ENCODE measurements at regions not wholly inside any gene's neighbourhood (a gene's known extent, or its start where the extent isn't known, plus 50 kb on each side); places are given as distances from the start of the nearest gene placed in this dataset.
A peak's percentile ranks its signal among the peaks of the same experiment; 100 is the strongest.

DNA sequence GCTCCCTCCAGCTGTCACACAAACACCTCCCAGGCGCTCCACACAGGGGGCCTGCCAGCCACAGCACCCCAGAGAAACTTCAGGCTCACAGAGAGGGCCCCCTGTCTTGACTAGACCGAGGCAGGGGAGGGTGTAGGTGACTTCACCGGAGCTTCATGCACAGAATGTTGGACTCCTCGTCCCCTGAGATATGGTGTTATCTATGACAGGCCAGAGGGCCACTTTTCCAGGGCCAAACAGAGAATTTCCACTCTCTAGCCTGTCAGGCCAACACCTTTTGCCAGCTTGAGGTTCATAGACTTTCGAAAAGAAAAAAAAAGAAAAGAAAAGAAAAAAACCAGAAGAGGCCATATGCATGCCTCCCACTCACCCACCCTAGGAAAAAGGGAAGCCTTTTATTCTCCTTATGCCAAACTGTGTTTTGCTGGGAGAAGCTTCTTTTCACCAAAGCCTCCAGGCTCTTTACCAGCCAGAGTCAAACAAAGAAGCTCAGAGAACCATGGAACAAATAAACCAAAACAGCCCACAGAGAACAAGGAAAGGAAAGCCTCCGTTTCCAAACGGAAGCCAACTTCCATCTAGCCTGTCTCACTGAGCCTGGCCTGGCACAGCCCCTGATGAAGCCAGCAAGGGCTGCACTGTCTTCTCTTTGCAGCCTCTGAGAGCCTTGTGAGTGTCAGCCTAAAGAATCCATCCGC lies 313.2 kb upstream of the JARID2 start:
- DNase-seq, result no peak

DNA sequence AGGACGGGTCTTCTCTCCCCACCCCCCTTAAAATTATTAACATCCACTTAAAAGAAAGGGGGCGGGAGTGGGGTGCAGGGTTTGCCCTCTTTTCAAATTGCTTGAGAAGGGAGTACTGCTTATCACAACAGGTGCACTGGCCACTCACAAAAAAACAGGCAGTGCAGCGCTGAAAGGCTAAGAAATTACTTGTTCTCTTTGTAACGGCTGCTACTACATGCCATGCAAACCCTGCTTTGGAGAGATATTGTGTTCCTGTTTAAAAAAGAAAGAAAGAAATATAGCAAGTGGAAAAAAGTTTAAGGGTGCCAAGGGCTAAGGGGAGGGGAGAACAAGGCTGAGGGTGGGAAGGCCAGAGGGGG lies 312.7 kb upstream of the JARID2 start:
- DNase-seq, result no peak

DNA sequence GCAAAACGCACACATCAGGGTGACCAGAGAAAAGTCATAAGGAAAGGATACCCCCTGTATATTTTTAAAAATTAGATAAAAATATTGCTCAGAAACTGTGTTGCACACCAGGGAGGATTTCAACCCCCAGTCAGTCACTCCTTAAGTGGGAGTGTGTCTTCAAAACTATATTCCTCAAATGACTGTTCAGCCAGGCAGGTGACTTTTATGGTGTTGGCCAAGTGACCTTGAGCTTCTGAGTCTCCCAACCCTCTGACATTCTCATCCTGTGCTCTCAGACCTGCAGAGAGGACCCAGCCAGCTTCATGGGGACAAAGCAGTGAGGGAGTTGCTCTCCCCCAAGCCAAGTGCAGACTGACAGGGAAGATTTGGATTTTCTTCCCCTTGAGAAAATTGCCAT lies 311.9 kb upstream of the JARID2 start:
- no peak for DNase-seq

DNA sequence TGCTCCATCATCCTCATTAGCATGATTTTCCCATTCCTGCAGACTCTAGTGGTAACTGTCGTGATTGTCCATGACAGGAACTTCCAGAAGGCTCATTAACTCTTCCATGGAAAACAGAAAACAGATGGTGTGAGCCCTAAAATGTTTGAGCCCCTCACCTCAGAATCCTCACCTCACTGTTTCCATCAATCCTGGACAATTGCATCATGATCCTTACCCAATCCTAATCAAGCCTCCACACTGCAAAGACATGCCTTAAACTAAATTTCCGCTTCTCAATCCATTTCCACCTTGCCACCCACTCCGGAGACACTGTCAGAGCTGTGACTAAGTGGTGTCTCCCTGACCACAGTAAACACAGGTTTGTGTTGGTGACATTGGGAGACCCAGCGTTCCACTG lies 311.0 kb upstream of the JARID2 start:
- no peak for DNase-seq

DNA sequence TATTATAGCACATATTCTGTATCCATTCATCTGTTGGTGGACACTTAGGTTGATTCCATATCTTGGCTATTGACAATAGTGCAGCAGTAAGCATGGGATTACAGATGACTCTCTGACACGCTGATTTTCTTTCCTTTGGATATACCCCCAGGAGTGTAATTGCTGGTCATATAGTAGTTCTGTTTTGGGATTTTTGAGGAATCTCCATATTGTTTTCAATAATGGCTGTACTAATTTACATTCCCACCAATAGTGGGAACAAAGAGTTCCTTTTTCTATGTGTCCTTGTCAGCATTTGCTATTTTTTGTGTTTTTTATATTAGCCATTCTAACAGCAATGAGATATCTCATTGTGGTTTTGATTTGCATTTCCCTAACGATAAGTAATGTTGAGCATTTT lies 309.0 kb upstream of the JARID2 start:
- DNase-seq, result no peak

DNA sequence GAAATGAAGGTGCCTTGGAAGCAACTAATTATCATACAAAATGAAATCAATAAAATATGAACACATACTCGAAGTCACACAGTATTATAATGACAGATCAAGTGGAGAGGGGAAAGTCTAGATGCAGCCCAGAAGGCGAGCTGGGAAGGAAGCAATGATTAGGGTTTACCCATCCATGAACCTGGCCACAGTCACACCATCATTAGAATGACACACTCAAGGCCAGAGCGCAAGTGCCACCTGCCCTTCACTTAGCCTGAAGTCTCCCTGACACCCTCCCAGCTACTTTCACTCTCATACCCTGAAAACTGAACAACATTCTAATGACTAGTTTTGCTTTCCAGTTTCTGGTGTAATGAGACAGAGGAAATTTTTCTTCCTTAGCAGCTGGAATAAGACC lies 302.8 kb upstream of the JARID2 start:
- no peak for DNase-seq

DNA sequence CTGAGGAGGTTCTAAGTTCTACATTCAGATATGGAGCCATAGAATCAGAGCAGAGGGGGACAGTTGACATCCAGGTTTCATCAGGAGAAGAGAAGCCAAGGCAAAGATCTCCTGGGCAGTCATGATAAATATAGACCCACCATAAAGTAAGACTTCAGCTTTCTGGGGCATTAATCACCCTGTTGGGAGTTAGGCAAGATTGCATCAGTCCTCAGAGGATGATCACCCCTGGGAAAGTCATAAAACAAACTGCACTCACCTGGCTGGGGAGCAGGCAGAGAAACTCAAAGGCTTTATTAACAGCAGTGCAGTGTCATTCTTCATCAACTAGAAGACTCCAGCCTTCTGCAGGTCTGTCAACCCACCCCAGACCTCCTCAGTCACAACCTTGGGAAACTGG lies 301.3 kb upstream of the JARID2 start:
- DNase-seq, result no peak

DNA sequence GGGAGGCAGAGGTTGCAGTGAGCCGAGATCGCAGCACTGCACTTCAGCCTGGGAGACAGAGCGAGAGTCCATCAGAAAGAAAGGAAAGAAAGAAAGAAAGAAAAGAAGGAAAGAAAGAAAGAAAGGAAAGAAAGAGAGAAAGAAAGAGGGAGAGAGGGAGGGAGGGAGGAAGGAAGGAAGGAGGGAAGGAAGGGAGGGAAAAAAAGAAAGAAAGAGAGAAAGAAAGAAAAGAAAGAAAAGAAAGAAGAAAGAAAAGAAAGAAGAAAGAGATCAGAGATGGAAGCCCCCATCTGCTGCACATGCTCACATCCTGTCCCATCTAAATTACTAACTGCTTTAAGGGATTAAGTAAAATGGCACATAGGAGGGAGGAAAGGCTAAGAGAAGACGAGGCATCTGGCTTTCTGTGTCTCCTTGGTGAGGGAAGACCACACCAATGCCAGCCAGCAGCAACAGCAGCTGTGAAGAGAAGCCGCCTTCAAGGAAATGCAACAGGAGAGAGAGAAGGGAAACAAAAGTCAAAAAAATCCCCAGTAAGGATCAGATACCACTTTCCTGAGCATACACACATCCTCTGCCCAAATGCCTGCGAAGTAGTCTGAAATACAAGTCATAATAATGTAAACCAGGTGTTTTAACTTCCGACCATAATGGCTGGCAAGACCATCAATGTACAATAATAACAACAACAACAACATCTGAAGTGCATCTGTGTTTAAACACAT lies 300.2 kb upstream of the JARID2 start:
- DNase-seq, result no peak

DNA sequence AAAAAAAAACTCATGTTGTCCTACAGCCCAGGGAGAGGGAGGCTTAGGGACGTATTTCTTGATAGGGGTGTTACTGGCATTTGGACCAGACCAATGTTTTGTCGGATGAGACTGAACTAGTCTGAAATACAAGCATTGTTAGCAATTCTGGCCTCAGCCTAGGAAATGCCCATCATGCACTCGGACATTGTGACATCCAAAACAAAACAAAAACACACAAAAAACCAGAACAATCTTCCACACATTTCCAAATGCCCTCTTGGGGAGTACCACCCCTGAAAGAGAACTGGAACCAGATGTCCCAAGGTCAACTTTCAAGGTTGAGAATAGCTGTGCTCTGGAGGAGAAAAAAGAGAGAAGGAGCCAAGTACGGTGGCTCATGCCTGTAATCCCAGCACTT lies 299.1 kb upstream of the JARID2 start:
- DNase-seq, result no peak

DNA sequence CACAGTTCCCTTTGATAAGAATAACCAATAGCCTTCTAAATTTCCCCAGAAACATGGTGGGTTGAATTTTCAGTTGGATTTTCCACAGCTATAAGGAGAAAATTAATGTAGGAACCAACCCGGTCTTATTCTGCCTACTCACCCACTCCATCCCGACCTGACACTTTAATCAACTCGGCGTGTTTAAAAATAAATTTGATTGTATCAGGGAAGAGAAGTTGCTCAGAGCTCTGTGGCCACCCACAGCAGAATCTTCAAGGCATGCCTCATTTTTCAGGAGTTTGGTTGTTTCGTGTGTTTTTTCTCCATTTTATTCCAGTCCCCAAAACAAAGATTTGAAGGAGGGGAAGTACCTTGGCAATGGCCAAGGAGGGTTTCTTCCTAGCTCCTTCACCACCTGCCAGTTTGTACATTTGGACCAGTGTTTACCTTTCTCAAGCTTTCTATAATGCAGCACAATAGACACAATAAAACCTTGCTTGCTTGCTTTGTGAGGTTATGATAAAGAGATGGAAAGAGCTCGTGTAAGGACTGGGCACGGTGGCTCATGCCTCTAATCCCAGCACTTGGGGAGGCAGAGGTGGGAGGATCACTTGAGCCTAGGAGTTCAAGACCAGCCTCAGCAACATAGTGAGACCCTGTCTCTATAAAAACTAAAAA lies 297.2 kb upstream of the JARID2 start:
- peak; percentile 15 for DNase-seq

DNA sequence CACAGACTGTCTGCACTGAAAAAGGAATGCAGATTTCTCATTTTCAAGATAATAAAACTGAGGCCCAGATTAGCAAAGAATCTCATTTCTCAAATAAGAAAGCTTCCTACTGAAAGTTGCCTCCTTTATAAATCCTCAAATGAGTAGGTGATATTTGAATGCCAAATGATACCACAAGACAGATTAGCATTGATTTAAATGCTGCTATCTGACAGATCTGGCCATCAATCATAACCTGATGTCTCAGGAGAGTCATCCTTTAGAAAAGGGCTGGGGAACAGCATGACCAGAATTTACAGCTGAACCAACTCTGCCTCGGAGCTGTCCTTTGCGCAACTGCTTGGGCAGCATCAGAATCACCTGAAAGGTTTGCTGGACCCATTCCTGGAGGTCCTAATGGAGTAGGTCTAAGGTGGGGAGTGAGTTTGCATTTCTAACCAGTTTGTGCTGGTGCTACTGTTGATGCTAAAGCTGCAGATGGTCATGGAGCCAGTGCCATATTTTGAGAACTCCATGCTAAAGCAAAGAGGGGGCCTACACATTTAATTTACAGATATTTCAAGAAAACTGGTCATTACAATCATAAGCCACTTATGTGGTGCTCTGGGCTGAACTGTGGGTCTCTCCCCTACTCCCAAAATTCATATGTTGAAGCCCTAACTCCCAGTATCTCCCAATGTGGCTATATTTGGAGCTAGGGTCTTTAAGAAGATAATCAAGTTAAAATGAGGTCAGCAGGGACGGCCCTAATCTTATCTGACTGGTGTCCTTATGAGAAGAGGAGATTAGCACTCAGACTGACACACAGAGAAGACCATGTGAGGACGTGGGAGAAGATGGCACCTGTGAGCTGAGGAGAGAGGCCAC lies 295.5 kb upstream of the JARID2 start:
- no peak for DNase-seq

DNA sequence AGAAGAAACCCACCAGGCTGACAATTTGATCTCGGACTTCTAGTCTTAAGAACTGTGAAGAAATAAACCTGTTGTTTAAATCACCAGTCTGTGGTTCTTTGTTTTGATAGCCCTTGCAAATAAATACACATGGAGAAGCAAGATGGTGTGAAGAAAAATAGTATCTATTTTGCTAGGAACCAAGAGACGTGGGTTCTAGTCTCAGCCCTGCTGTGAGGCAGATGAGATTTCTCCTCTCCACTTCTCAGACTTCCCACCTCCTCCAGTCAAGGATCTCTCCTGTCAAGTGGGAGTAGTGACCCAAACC lies 294.9 kb upstream of the JARID2 start:
- DNase-seq, result no peak

DNA sequence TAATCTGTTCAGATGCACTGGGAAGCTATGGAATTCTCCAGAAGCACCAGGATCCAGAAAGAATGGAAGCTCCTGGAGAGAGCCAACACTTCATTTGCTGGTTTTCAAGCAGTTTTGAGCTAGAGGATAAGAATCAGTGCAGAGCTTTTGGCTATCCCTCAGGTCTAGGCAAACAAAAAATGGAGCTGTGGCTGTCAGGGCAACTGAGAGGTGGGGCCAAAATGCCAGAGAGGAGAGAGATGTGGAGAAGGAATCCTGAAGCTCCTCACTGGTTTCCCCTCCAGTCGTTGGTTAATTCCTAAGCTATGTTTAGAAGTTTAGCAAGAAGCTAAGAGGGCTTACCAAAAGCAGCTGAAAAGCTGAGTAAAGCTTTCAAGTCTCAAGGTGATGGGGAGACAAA lies 294.2 kb upstream of the JARID2 start:
- DNase-seq, result no peak

DNA sequence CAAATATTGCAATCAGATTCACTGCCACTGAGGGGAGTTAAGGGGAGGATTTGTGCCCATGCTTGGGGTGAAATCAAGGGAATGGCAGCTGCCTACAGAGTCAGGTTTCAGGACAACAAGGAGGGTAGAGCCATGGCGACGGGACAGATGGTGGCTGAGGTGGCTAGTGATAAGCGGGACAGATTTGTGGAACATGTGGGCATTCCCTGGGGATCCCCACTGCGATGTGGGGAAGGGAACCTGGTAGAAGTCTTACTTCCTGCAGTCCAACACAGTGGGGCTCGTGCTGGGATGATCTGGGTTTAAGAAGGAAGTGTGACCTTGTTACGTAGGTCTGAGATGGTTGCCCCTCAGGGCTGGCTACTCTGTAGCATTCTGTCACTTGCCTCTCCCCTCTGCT lies 292.0 kb upstream of the JARID2 start:
- no peak for DNase-seq

DNA sequence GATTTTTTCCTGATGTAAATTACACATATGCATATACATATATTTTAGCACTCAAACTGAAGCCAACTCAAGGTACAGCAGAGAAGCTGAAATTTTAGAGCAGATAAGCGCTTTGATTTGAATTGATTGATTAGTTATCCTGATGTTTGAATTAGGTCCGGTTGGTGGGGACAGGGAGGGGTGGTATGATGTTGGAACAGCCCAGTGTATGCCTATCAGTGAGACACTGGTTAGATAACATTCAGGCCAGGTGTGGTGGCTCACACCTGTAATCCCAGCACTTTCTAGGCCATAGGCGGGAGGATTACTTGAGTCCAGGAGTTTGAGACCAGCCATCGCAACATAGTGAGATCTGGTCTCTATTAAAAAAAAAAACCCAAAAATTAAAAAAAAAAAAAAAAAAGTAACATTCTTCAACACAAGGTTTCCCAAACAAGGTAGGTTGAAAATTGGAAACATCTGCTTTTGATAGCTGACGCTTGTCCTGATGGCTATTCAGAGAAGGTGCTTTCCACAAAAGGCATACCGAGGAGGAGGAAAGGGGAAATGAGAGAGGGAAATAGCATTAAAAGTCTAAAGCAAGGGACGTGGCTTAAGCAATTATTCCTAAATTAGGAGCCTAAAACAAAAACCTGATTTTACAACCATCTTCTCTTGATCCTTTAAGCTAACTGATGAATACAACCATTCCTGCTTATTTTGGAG lies 288.4 kb upstream of the JARID2 start:
- DNase-seq, result no peak

DNA sequence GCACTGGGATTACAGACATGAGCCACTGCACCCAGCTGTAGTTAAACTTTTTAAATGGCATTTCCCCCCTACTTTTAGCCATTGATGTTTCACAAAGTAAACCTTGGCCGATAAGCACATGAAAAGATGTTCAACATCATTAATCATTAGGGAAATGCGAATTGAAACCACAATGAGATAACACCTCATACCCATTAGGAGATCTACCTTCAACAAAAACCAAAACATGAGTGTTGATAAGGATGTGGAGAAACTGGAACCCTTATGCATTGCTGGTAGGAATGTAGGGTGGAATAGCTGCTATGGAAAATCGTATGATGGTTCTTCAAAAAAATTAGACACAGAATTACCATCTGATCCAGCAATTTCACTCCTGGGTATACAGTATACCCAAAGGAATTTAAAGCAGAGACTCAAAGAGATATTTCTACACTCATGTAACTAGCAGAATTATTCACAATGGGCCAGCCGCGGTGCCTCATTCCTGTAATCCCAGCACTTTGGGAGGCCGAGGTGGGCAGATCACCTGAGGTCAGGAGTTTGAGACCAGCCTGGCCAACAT lies 286.5 kb upstream of the JARID2 start:
- no peak for DNase-seq

DNA sequence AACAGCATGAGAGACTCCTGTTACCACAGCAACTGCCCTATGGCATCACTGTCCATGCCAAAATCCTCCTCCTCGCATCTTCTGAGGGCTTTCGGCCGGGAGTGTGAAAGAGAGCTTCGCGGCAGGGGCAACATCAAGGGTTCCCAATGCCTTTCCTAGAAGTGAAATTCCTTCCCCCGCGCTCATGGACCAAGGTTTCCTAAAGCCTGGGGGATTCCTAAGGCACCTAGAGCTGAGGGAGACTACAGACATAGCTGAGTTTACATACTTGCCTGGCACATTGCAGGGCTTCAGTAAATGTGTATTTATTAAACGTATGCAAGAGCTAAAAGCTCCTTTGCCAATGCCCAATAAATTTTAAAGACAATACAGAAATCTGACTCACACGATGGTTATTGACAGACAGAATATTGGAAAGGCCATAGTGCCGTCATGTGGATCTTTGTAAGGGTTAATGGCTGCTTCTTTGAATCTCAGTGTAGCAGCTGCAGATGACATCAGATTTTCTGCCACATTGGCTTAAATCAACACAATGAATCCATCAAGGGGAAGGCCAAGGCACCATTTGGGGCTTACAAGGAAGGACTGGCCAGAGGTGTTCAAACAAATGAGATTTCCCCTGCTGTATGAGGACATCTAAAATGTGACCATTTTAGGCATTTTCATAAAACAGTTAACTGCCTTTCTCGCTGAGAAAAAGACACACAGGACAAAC lies 281.2 kb upstream of the JARID2 start:
- DNase-seq, result peak; percentile 30

DNA sequence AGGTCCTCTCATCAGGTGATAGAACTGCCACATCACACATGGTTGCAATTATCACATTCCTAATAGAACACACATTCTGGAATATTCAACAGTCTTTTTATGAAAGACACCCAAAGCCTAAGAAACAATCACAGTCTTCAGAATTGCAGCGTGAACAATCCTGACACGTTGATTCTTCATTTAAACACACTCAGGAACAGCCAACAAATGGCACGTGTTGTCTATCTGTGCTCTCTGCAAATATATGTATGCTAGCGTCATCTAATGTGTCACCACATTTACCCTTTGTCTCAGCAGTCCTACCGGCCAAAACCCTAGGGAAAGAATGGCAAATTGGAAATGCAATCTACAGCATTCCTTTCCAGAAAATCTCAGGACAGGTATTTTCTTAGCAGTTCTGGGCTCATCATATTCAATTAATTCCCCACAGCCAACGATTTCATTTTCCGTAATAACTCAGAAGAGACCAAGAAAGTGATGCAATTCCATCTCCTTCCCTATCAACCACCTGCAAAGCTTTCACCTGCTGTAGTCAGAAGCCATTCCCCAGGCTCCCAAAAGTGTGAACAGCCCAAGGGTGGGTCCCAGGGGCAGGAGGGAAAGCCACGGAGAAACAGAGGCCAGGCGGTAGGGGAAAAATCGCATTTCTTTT lies 280.3 kb upstream of the JARID2 start:
- DNase-seq, result no peak

DNA sequence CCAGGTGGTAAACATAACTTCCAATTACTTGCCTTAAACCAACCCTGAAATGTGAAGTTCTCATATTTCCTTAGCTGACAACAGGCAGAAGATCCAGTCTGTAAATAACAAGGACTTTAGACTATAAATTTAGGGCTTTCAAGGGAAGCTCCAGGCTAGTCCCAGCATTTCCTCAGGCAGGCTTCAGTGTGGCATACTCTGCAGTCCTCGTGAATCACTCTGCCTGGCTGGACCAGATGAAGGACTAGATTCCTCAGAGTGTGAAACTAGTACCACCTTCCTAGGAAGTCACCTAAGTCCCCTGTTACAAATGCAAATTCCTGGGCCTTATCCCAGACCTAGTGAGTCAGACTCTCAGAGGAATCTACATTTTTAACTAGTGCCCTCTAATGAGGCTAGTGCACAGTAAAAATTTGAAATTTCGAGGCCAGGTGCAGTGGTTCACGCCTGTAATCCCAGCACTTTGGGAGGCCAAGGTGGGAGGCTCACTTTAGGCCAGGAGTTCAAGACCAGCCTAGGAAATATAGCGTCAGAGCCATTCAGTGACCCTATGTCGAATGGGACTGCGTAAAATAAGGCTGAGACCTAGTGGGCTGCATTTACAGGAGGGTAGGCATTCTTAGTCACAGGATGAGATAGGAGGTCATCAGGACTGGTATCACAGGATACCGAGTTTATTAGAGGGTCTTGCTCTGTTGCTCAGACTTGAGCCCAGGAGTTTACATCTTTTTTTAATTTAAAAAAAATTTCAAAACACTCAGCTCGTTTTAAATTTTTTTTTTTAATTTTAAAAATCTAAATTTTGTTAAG lies 279.6 kb upstream of the JARID2 start:
- no peak for DNase-seq

DNA sequence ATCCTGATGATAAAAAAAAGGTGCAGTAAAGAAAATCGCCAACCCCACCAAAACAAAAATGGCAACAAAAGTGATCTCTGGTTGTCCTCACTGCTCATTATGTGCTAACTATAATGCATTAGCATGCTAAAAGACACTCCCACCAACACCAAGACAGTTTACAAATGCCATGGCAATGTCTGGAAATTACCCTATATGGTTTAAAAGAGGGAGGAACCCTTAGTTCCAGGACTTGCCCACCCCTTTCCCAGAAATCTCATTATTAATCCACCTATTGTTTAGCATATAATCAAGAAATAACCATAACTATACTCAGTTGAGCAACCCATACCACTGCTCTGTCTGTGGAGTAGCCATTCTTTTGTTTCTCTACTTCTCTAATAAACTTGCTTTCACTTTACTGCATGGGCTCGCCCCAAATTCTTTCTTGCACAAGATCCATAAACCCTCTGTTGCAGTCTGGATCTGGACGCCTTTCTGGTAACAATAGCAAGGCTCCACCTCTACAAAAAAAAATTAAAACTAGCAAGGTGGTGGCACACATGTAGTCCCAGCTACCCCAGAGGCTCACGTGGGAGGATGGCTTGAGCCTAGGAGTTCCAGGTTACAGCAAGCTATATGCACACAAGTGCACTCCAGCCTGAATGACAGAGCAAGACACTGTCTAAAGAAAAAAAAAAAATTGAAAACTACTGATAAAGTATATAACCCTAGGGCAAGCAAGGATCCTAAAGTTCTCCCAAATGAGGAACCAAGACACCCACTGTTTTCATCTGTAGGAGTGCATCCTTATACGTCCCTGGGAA lies 278.8 kb upstream of the JARID2 start:
- DNase-seq, result no peak
